Fibroblast of lung (primary cell): ENCODE measurements at regions not wholly inside any gene's neighbourhood (a gene's known extent, or its start where the extent isn't known, plus 50 kb on each side); places are given as distances from the start of the nearest gene placed in this dataset.

Experiments used
- DNase-seq, 2 donors: peaks; one replicate each; pipeline versions ENCODE4 v3.0.0 to v3.0.0-alpha.2; 2010; ENCODE audit warnings: low read depth in 2 of 2
- H2AFZ ChIP-seq: 2 replicates; pipeline ENCODE4 v1.5.1; 2012; ENCODE audit warnings: low read length, control low read depth, inconsistent platforms
- H3K27ac ChIP-seq: 2 replicates; pipeline ENCODE4 v1.5.1; 2011; ENCODE audit warnings: low read length, control low read depth; ENCODE audit not compliant: insufficient read depth
- H3K27me3 ChIP-seq: 2 replicates; pipeline ENCODE4 v1.5.1; 2011; ENCODE audit warnings: mild to moderate bottlenecking, low read length; ENCODE audit not compliant: control insufficient read depth, insufficient read depth
- H3K36me3 ChIP-seq: 2 replicates; pipeline ENCODE4 v1.5.1; 2011; ENCODE audit warnings: low read length; ENCODE audit not compliant: control insufficient read depth, insufficient read depth
- H3K4me1 ChIP-seq: 2 replicates; pipeline ENCODE4 v1.5.1; 2011; ENCODE audit warnings: low read length; ENCODE audit not compliant: control insufficient read depth, insufficient read depth; ENCODE audit errors: extremely low read depth
- H3K4me2 ChIP-seq: 2 replicates; pipeline ENCODE4 v1.5.1; 2011; ENCODE audit warnings: low read length, control low read depth; ENCODE audit not compliant: insufficient read depth; ENCODE audit errors: extremely low read depth
- H3K4me3 ChIP-seq, 4 experiments: fragments of 200-600 bp in 1 of 4; sonication (generic) in 1 of 4; replicated peaks in 1 of 4; 2 replicates each; pipeline ENCODE4 v1.5.1; 2011 to 2016; ENCODE audit warnings: low read length in 4 of 4, low read depth in 3 of 4, mild to moderate bottlenecking in 3 of 4, control low read depth in 2 of 4, inconsistent platforms in 1 of 4, mixed read lengths in 1 of 4; ENCODE audit not compliant: insufficient read depth in 1 of 4; ENCODE audit errors: control extremely low read depth in 1 of 4
- H3K79me2 ChIP-seq: 2 replicates; pipeline ENCODE4 v1.5.1; 2012; ENCODE audit warnings: mild to moderate bottlenecking, low read length, inconsistent platforms; ENCODE audit not compliant: control insufficient read depth, insufficient read depth
- H3K9ac ChIP-seq: 2 replicates; pipeline ENCODE4 v1.5.1; 2011; ENCODE audit warnings: mild to moderate bottlenecking, low read length, control low read depth; ENCODE audit not compliant: insufficient read depth
- H3K9me3 ChIP-seq: 2 replicates; pipeline ENCODE4 v1.5.1; 2012; ENCODE audit warnings: low read depth, low read length; ENCODE audit not compliant: control insufficient read depth, insufficient read depth
- H4K20me1 ChIP-seq: 2 replicates; pipeline ENCODE4 v1.5.1; 2011; ENCODE audit warnings: low read length; ENCODE audit not compliant: control insufficient read depth, insufficient read depth; ENCODE audit errors: extremely low read depth
- EZH2 ChIP-seq: IDR thresholded peaks from 2 replicates; pipeline ENCODE4 v1.5.1; 2012; ENCODE audit warnings: low read length, control low read depth, mild to moderate bottlenecking; ENCODE audit errors: missing control alignments
- TF ChIP-seq, protein P1 (sequence below), 2 donors: IDR thresholded peaks in 1 of 2; conservative IDR thresholded peaks in 1 of 2; 1 replicate in 1 of 2; 2 replicates in 1 of 2; pipeline ENCODE4 v1.5.1; 2011 to 2012; ENCODE audit warnings: low read length in 2 of 2, control low read depth in 1 of 2, inconsistent platforms in 1 of 2, low read depth in 1 of 2, mild to moderate bottlenecking in 1 of 2

DNA sequence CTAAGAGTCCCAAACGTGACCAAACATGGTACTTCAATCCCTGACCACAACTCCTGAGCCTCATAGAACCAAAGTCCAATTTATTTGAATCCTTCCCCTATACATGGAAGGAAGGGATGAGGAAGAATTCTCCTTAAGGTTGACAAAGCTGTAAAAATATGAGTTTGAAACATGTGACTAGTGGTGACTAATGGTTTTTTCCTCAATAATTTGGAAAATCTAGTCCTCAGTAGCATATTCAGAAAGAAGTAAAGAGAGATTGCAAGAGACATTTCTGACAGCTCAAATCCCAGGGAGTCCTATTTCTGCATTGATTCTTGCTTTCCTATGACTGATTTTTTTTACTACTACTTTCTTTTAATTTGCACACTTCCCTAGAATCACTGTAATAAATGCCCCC, 443.7 kb downstream of the FRK start:
- Histone ChIP-seq H3K27me3 (no peaks in the 10 kb centered on the region), H3K27ac (no peak overlapping the region), H3K9me3 (no peaks in the 10 kb centered on the region), H3K4me3 (no peak overlapping the region), H3K79me2 (no peaks in the 10 kb centered on the region), H3K4me1 (peaks cover 2% of the 10 kb centered on the region), H3K36me3 (no peaks in the 10 kb centered on the region), H3K9ac (no peak overlapping the region), H3K4me2 (no peak overlapping the region), H4K20me1 (no peaks in the 10 kb centered on the region), H2AFZ (no peak overlapping the region)
- TF ChIP-seq EZH2, result no peak
- TF ChIP-seq, protein P1, sequence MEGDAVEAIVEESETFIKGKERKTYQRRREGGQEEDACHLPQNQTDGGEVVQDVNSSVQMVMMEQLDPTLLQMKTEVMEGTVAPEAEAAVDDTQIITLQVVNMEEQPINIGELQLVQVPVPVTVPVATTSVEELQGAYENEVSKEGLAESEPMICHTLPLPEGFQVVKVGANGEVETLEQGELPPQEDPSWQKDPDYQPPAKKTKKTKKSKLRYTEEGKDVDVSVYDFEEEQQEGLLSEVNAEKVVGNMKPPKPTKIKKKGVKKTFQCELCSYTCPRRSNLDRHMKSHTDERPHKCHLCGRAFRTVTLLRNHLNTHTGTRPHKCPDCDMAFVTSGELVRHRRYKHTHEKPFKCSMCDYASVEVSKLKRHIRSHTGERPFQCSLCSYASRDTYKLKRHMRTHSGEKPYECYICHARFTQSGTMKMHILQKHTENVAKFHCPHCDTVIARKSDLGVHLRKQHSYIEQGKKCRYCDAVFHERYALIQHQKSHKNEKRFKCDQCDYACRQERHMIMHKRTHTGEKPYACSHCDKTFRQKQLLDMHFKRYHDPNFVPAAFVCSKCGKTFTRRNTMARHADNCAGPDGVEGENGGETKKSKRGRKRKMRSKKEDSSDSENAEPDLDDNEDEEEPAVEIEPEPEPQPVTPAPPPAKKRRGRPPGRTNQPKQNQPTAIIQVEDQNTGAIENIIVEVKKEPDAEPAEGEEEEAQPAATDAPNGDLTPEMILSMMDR (conservative IDR thresholded peaks at IDR 0.05 in 1 of 2, IDR thresholded peaks at IDR 0.05 in 1 of 2; ENCODE audit: low read depth in 1 of 2, low read length in 2 of 2), result no peak
- peak in 1 of 2 donors; percentile 14 for DNase-seq

DNA sequence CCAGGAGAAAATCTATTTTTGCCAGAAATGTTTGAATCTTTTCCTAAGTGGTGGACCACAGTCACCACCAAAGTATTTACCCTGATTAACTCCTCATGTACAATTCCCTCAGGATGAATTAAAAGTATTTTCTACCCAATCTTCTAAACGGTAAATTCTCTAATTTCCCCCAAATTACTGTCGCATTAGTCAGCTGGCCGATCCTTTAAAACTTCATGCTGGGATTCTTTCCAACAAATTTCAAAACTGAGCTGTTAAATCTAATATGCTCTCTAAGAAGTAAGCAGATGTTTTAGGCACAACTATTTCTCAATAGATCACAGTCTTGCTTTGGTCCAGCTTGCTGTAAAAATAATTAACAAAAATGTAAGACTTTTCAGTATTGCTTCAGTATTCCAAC, 447.2 kb downstream of the FRK start:
- Histone ChIP-seq H2AFZ (no peak overlapping the region), H3K4me1 (peaks cover 2% of the 10 kb centered on the region), H3K9ac (no peak overlapping the region), H3K27me3 (no peaks in the 10 kb centered on the region), H3K36me3 (no peaks in the 10 kb centered on the region), H3K4me3 (no peak overlapping the region), H3K27ac (no peak overlapping the region), H3K9me3 (no peaks in the 10 kb centered on the region), H4K20me1 (no peaks in the 10 kb centered on the region), H3K4me2 (no peak overlapping the region), H3K79me2 (no peaks in the 10 kb centered on the region)
- no peak for TF ChIP-seq EZH2
- TF ChIP-seq, protein P1 (conservative IDR thresholded peaks at IDR 0.05 in 1 of 2, IDR thresholded peaks at IDR 0.05 in 1 of 2; ENCODE audit: low read depth in 1 of 2, low read length in 2 of 2), result no peak
- DNase-seq, result peak; percentile 92 to 96

DNA sequence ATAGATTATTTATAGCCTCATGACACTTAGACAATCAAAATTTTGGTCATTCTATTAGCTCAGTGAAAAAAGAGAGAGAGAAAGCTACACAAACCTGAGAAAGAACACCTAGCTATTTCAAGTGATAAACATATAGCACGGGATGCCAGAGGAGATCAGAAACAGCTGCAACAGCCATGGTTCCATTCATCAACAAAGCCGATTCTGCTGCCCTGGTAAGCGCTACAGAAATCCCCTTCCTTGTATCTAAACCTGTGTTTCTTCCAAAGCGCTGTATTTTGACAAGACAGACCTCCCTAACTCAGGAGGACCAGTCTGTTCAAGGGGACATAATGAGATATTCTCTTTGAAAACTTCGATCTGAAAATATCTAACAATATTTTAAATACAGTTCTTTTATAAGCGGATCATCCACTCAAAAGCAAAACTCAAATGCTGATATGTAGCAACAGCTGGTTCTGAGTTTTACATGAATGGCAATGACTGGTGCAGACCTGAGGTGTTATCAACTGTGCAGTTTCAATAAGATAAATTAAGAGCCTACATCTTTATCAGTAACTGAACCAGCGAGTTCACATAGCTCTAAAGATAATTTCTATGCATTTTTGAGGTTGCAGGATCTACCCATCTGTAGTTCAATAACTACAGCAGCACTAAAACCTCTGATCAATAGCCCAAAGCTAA, 447.8 kb downstream of the FRK start:
- no peak overlapping the region for H2AFZ ChIP-seq
- DNase-seq, result no peak
- no peaks in the 10 kb centered on the region for H3K27me3 ChIP-seq
- H3K27ac ChIP-seq, result no peak overlapping the region
- peaks cover 2% of the 10 kb centered on the region for H3K4me1 ChIP-seq
- no peaks in the 10 kb centered on the region for H3K9me3 ChIP-seq
- no peaks in the 10 kb centered on the region for H4K20me1 ChIP-seq
- H3K9ac ChIP-seq, result no peak overlapping the region
- H3K4me3 ChIP-seq, result no peak overlapping the region
- no peaks in the 10 kb centered on the region for H3K36me3 ChIP-seq
- H3K4me2 ChIP-seq, result peak overlapping the region; percentile 52
- TF ChIP-seq, protein P1 (conservative IDR thresholded peaks at IDR 0.05 in 1 of 2, IDR thresholded peaks at IDR 0.05 in 1 of 2; ENCODE audit: low read depth in 1 of 2, low read length in 2 of 2), result no peak
- TF ChIP-seq EZH2, result no peak
- no peaks in the 10 kb centered on the region for H3K79me2 ChIP-seq
